HL-60 (cell line): ENCODE measurements at regions not wholly inside any gene's neighbourhood (a gene's known extent, or its start where the extent isn't known, plus 50 kb on each side); places are given as distances from the start of the nearest gene placed in this dataset.

Experiments used
- GABPA ChIP-seq: IDR thresholded peaks from 2 replicates; pipeline ENCODE4 v1.6.1; 2012; ENCODE audit warnings: low read depth
- TF ChIP-seq, protein P1 (sequence below): IDR thresholded peaks from one replicate; pipeline ENCODE4 v1.5.1; 2011; ENCODE audit warnings: low read length, control low read depth, inconsistent platforms; ENCODE audit not compliant: insufficient read depth

DNA sequence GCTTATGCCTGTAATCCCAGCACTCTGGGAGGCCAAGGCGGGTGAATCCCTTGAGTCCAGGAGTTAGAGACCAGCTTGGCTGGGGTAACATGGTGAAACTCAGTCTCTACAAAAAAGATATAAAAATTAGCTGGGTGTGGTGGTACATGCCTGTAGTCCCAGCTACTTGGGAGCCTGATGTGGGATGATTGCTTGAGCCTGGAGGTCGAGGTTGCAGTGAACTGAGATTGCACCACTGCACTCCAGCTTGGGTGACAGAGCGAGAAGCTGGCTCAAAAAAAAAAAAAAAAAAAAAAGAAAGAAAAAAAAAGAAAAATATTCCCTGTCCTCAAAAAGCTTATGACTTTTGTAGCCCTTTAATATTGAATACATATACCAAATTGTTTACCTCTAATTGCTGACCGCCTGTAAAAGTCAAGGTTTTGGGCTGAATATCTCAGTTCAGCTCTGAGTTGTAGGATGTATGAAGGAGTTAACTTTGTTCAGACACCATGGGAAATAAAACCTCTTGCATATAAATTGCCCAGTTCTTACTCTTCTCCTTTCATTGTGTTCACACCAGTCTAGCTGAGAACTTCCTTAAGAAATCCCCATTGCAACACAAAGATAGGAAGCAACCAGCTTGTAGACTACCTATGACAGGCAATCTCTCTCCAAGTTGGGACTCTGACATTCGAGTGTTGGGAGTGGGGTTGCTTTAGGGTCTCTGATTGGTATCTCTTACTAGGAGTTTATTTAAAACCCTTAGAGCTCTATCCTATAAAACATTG is 97.6 kb upstream of the RASGRP1 start:
- TF ChIP-seq, protein P1, sequence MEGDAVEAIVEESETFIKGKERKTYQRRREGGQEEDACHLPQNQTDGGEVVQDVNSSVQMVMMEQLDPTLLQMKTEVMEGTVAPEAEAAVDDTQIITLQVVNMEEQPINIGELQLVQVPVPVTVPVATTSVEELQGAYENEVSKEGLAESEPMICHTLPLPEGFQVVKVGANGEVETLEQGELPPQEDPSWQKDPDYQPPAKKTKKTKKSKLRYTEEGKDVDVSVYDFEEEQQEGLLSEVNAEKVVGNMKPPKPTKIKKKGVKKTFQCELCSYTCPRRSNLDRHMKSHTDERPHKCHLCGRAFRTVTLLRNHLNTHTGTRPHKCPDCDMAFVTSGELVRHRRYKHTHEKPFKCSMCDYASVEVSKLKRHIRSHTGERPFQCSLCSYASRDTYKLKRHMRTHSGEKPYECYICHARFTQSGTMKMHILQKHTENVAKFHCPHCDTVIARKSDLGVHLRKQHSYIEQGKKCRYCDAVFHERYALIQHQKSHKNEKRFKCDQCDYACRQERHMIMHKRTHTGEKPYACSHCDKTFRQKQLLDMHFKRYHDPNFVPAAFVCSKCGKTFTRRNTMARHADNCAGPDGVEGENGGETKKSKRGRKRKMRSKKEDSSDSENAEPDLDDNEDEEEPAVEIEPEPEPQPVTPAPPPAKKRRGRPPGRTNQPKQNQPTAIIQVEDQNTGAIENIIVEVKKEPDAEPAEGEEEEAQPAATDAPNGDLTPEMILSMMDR, result no peak
- TF ChIP-seq GABPA, result no peak
